ENCODE measurements at regions not wholly inside any gene's neighbourhood (a gene's known extent, or its start where the extent isn't known, plus 50 kb on each side); places are given as distances from the start of the nearest gene placed in this dataset.
"Not testable (repeated sequence)": the region's sequence is repeated elsewhere in the genome, so short reads cannot be mapped to it uniquely, and the experiment has no call there.

- not testable (repeated sequence) for TF ChIP-seq CTCF (IDR thresholded peaks at IDR 0.05; ENCODE audit: borderline replicate concordance, extremely low read depth, low read length, poor library complexity, severe bottlenecking); EZH2 (IDR thresholded peaks at IDR 0.05; ENCODE audit: borderline replicate concordance, low read depth, low read length, severe bottlenecking)
Observed at GRCh38 chr7:67373389-67373788, 376.8 kb downstream of the TYW1 start.

Data from DND-41 (cell line).